Stimulated activated memory B cell treated with anti-CD40 and anti-IgM and Interleukin-4, amounts not matched to agents 10 μg/mL and 1 μg/mL and 100 μg/mL, for 72 hours (primary cell): ENCODE measurements at regions not wholly inside any gene's neighbourhood (a gene's known extent, or its start where the extent isn't known, plus 50 kb on each side); places are given as distances from the start of the nearest gene placed in this dataset.

Source experiments
- ATAC-seq: fragments of 150-1000 bp; cut with Tn5 transposase; 2 replicates; pipeline ENCODE4 v1.10.0; 2021
- H3K27ac Mint-ChIP-seq: one replicate; pipeline ENCODE4 v1.8.0; 2022; ENCODE audit warnings: mild to moderate bottlenecking, mixed read lengths
- H3K27me3 Mint-ChIP-seq: one replicate; pipeline ENCODE4 v1.8.0; 2022; ENCODE audit warnings: mixed read lengths
- H3K36me3 Mint-ChIP-seq: one replicate; pipeline ENCODE4 v1.8.0; 2022; ENCODE audit warnings: mixed read lengths
- H3K4me1 Mint-ChIP-seq: one replicate; pipeline ENCODE4 v1.8.0; 2022; ENCODE audit warnings: mixed read lengths
- H3K4me3 Mint-ChIP-seq: one replicate; pipeline ENCODE4 v1.8.0; 2022; ENCODE audit warnings: mild to moderate bottlenecking, moderate library complexity, mixed read lengths
- H3K9me3 Mint-ChIP-seq: one replicate; pipeline ENCODE4 v1.8.0; 2022; ENCODE audit warnings: mixed read lengths

DNA sequence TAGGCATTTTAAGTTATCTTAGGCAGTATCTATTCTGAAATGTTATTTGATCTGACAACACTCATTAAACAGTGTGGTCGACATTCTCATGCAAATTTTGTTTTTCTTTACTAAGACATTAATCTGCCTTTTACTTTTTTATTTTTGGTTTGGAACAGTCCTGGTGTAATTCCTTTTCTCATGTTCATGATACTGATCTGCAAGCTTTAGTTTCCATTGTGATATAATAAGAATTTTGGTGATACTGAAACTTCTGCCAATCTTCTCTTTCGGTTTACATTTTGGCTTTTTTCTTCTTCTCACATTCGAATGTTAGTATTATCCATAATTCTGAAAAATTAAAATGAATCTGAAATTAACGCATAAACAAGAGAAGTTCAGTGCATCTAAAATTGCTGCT, 281.9 kb upstream of the MTPN start:
- no peak for ATAC-seq
- Mint-ChIP-seq H3K4me1 (no peaks in the 10 kb centered on the region), H3K36me3 (no peaks in the 10 kb centered on the region), H3K27me3 (no peaks in the 10 kb centered on the region), H3K4me3 (no peak overlapping the region), H3K27ac (no peak overlapping the region), H3K9me3 (peaks cover 19% of the 10 kb centered on the region)

GRCh38 chr7:136256491-136256890, 279.3 kb upstream of the MTPN start:
- Mint-ChIP-seq H3K27me3 (no peaks in the 10 kb centered on the region), H3K27ac (no peak overlapping the region), H3K9me3 (peaks cover 7% of the 10 kb centered on the region), H3K36me3 (no peaks in the 10 kb centered on the region), H3K4me3 (no peak overlapping the region), H3K4me1 (no peaks in the 10 kb centered on the region)
- no peak for ATAC-seq

DNA sequence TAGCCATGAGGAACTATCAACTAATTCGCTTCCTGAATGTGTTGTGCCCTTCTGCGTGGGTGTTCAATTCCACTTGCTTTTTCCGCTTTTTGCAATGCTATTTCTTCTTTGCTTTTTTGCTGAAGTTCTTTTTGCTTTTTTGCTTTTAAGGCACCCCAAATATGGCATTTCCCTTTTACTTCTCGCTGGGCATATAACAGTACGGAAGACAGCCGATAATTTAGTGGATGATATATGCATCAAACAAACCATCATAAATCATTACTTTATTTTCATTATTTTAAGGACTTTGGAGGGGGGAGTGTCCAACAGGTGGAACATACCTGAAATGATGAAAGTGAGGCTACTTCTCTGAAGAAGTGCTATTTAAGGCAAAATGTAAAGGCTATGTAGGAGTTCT, 277.0 kb upstream of the MTPN start:
- Mint-ChIP-seq H3K4me1 (no peaks in the 10 kb centered on the region), H3K27ac (no peak overlapping the region), H3K9me3 (peaks cover 2% of the 10 kb centered on the region), H3K27me3 (no peaks in the 10 kb centered on the region), H3K4me3 (no peak overlapping the region), H3K36me3 (no peaks in the 10 kb centered on the region)
- no peak for ATAC-seq

- Mint-ChIP-seq H3K36me3 (peaks cover 5% of the 10 kb centered on the region), H3K27ac (no peak overlapping the region), H3K4me1 (no peaks in the 10 kb centered on the region), H3K4me3 (no peak overlapping the region), H3K9me3 (no peaks in the 10 kb centered on the region), H3K27me3 (no peaks in the 10 kb centered on the region)
- ATAC-seq: no peak
Measured at GRCh38 chr7:136251826-136252225, 274.7 kb upstream of the MTPN start.

DNA sequence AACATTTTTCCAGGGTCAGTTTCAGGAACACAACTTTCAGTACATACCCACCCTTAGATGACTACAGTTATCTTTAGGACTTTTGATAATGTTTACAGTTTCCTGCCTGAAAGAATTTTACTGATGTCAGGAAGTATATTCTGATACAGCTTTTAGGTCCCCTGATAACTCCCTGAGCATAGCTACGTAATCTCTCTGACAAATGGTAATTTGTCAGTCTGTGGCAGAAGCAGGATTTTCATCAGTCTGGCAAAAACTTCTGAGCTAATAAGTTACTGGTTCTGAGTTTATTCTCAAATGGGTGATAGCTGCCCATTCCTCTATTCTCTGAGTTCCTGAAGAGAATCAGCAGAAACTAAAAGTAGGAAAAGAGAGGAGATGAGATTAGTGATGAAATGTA, 270.1 kb upstream of the MTPN start:
- Mint-ChIP-seq H3K9me3 (no peaks in the 10 kb centered on the region), H3K27me3 (no peaks in the 10 kb centered on the region), H3K4me1 (no peaks in the 10 kb centered on the region), H3K36me3 (peaks cover 5% of the 10 kb centered on the region), H3K4me3 (no peak overlapping the region), H3K27ac (no peak overlapping the region)
- no peak for ATAC-seq

GRCh38 chr7:136245327-136246004, 268.3 kb upstream of the MTPN start:
- Mint-ChIP-seq H3K27me3 (no peaks in the 10 kb centered on the region), H3K9me3 (no peaks in the 10 kb centered on the region), H3K36me3 (peaks cover 5% of the 10 kb centered on the region), H3K4me1 (no peaks in the 10 kb centered on the region), H3K27ac (no peak overlapping the region), H3K4me3 (no peak overlapping the region)
- ATAC-seq: no peak

DNA sequence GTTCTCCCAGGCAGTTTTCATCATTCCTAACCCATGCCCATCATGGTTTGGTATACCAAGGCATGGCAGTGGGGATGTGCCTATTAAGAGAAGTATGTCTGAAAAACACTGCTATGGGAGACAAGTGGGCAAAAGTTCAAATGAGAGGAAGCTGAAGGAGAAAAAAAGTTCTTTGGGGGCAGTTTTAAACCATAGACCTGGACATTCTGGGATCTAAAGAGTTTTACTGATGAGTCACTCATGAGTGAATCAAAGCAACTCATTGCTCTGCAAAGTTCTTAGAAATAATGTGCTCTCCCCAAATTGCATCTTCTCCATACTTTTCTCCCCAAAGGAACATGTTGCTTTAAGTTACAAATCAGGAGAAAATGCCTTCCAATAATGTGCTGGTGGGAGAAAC, 256.9 kb upstream of the MTPN start:
- no peak overlapping the region for H3K27ac Mint-ChIP-seq
- H3K4me1 Mint-ChIP-seq: no peaks in the 10 kb centered on the region
- H3K36me3 Mint-ChIP-seq: peaks cover 29% of the 10 kb centered on the region
- ATAC-seq: no peak
- H3K9me3 Mint-ChIP-seq: peaks cover 34% of the 10 kb centered on the region
- H3K4me3 Mint-ChIP-seq: no peak overlapping the region
- H3K27me3 Mint-ChIP-seq: no peaks in the 10 kb centered on the region

- Mint-ChIP-seq H3K9me3 (peaks cover 21% of the 10 kb centered on the region), H3K36me3 (peaks cover 16% of the 10 kb centered on the region), H3K27me3 (no peaks in the 10 kb centered on the region), H3K4me1 (no peaks in the 10 kb centered on the region), H3K27ac (no peak overlapping the region), H3K4me3 (no peak overlapping the region)
- no peak for ATAC-seq
Measured at GRCh38 chr7:136230210-136230609, 253.1 kb upstream of the MTPN start.

DNA sequence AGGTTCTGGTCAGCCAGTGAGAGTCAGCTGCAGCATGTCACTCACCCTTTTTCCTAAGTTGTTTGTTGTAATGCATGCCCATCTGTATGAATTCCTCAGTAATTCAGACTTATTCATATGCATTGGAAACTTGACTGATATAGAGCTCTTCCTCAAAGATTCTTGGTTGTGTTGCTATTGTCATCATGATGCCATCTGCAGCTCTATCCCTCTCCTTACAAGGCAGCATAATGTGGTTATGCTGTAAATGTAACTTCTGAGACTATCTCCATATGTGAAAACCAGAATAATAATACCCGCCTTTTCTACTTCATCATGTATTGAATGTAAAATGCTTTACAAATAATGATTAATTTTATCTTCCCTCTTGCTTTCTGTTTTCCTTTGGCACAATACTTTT, 252.6 kb upstream of the MTPN start:
- peaks cover 14% of the 10 kb centered on the region for H3K36me3 Mint-ChIP-seq
- no peaks in the 10 kb centered on the region for H3K4me1 Mint-ChIP-seq
- H3K27ac Mint-ChIP-seq: no peak overlapping the region
- H3K4me3 Mint-ChIP-seq: no peak overlapping the region
- H3K27me3 Mint-ChIP-seq: no peaks in the 10 kb centered on the region
- H3K9me3 Mint-ChIP-seq: peaks cover 19% of the 10 kb centered on the region
- no peak for ATAC-seq

DNA sequence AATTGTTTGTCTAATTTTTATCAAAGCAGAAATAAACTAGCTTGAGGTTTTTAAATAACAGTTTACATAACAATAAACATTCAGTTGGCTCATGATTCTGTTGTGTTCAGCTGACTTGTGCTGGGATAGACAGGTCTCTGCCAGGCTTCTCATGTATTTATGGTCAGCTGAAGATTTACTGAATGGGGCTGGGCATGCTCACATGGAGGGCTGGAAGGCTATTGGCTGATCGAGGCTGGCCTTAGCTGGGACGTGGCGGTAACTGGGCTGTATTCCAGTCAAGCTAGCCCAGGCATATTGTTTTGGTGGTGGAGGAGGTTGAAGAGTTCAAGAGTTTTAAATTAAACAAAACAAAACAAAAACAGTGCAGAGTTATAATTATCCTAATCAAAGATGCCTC, 251.0 kb upstream of the MTPN start:
- Mint-ChIP-seq H3K4me3 (no peak overlapping the region), H3K27me3 (no peaks in the 10 kb centered on the region), H3K27ac (no peak overlapping the region)

DNA sequence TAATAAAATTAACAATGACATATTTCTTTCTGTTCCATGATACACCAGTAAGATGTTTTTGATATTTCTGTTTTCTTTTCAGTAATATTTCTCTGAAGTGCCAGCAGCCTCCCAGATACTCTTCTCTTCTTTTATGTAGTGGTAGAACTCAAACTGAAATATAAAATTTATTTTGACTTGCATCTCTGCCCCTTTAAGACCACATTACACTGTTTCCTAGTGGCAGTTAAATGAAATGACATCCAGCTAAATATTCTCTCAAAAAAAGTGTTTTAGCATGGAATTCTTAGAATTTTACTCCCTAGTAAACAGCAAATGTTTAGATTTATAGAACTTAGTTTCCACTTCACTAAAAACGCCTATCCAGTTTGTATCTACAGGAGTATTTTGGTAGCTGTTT, 237.2 kb upstream of the MTPN start:
- H3K27me3 Mint-ChIP-seq: no peaks in the 10 kb centered on the region
- H3K27ac Mint-ChIP-seq: no peak overlapping the region
- H3K36me3 Mint-ChIP-seq: peaks cover 19% of the 10 kb centered on the region
- no peak for ATAC-seq
- no peaks in the 10 kb centered on the region for H3K4me1 Mint-ChIP-seq
- H3K9me3 Mint-ChIP-seq: peaks cover 3% of the 10 kb centered on the region
- H3K4me3 Mint-ChIP-seq: no peak overlapping the region

More for the DNA sequence above, 251.0 kb upstream of the MTPN start:
- H3K4me1 Mint-ChIP-seq: no peaks in the 10 kb centered on the region
- peaks cover 19% of the 10 kb centered on the region for H3K9me3 Mint-ChIP-seq
- no peak for ATAC-seq
- H3K36me3 Mint-ChIP-seq: peaks cover 6% of the 10 kb centered on the region

DNA sequence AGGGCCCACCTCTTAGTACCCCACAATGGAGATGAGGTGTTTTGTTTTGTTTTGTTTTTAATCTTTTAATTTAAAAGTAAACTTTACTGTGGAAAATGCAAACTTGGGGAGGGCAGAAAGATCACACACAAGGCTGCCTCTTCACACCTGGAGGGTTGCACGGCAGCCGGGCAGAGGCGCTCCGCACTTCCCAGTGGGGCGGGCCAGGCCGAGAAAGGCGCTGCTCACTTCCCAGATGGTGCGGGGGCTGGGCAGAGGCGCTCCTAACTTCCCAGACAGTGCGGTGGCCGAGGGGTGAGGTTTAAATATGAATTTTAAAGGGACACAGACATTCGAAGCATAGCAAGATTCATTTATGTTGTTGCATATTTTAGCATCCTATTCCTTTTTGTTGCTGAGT, 235.9 kb upstream of the MTPN start:
- H3K9me3 Mint-ChIP-seq: peaks cover 3% of the 10 kb centered on the region
- H3K4me3 Mint-ChIP-seq: no peak overlapping the region
- peaks cover 20% of the 10 kb centered on the region for H3K36me3 Mint-ChIP-seq
- H3K27me3 Mint-ChIP-seq: no peaks in the 10 kb centered on the region
- H3K4me1 Mint-ChIP-seq: no peaks in the 10 kb centered on the region
- no peak overlapping the region for H3K27ac Mint-ChIP-seq
- ATAC-seq: no peak

DNA sequence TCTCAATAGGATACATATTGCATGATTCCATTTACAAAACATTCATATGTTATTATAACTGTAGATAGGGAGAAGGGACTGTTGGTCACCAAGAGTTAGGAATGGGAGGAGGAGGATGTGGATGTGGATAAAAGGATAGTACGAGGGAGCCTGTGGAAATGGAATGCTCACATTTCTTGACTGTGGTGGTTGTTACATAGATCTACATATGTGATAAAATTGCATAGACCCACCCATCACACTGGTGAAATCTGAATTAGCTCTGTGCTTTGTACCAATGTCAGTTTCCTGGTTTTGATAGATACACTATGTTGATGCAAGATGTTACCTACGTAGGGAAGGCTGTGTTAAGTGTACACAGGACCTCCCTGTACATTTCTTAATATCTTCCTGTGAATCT, 233.5 kb upstream of the MTPN start:
- ATAC-seq: no peak
- Mint-ChIP-seq H3K36me3 (peaks cover 15% of the 10 kb centered on the region), H3K27ac (no peak overlapping the region), H3K4me1 (no peaks in the 10 kb centered on the region), H3K27me3 (no peaks in the 10 kb centered on the region), H3K4me3 (no peak overlapping the region), H3K9me3 (peaks cover 1% of the 10 kb centered on the region)

GRCh38 chr7:136210079-136210478, 232.9 kb upstream of the MTPN start:
- no peak overlapping the region for H3K4me3 Mint-ChIP-seq
- no peaks in the 10 kb centered on the region for H3K9me3 Mint-ChIP-seq
- no peak for ATAC-seq
- H3K27me3 Mint-ChIP-seq: no peaks in the 10 kb centered on the region
- H3K27ac Mint-ChIP-seq: no peak overlapping the region
- no peaks in the 10 kb centered on the region for H3K4me1 Mint-ChIP-seq
- H3K36me3 Mint-ChIP-seq: peaks cover 16% of the 10 kb centered on the region

DNA sequence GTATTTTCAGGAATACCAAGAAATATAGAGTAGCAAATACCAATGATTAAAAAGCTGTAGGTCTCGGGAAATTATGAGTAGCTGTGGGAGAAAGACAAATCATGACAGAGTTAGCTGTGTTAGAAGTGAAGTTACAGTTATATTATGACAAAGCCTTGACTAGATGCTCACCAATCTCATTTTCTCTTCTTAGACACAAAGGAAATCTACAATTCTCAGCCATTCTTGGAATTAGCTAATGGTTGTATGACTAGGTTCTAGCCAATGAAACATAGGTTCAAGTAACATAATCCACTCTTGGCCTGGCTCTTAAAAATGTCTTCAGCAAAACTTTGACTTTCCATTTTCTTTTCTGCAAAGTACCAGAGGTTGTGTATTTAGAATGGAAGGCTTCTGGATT, 228.8 kb upstream of the MTPN start:
- Mint-ChIP-seq H3K9me3 (no peaks in the 10 kb centered on the region), H3K4me3 (no peak overlapping the region), H3K36me3 (peaks cover 19% of the 10 kb centered on the region), H3K27ac (no peak overlapping the region), H3K4me1 (no peaks in the 10 kb centered on the region), H3K27me3 (no peaks in the 10 kb centered on the region)
- no peak for ATAC-seq

DNA sequence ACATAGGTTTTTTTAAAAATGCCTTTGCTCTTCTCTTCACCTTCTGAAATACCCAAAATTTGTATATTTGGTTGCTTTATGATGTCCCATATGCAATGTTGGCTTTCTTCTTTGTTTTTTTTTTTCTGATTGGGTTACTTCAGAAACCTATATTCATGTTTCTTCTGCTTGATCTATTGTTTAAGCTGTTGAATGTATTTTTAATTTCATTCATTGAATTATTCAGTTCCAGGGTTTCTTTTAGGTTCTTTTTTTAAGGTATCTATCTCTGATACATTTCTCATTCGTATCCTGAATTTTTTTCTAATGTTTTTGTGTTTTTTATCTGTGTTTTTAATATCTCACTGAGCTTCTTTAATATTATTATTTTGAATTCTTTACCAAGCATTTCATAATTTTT, 221.0 kb upstream of the MTPN start:
- Mint-ChIP-seq H3K27ac (no peak overlapping the region), H3K9me3 (peaks cover 25% of the 10 kb centered on the region), H3K27me3 (no peaks in the 10 kb centered on the region), H3K4me1 (no peaks in the 10 kb centered on the region), H3K36me3 (peaks cover 46% of the 10 kb centered on the region), H3K4me3 (no peak overlapping the region)
- no peak for ATAC-seq

DNA sequence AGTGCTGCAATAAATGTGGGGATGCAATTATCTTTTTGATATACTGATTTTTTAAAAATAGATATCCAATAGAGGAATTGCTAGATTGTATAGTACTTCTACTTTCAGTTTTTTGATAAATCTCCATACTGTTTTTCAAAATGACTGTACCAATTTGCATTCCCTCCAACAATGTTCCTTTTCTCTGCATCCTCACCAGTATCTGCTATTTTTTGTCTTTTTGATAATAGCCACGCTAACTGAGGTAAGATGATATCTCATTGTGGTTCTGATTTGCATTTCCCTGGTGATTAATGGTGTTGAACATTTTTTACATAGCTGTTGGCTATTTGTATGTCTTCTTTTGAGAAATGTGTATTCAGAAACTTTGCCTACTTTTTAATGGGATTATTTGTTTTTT, 217.7 kb upstream of the MTPN start:
- Mint-ChIP-seq H3K36me3 (peaks cover 49% of the 10 kb centered on the region), H3K27me3 (no peaks in the 10 kb centered on the region), H3K4me3 (no peak overlapping the region), H3K4me1 (no peaks in the 10 kb centered on the region), H3K27ac (no peak overlapping the region), H3K9me3 (peaks cover 27% of the 10 kb centered on the region)
- no peak for ATAC-seq
